OCI-LY3 (cell line): ENCODE measurements at regions not wholly inside any gene's neighbourhood (a gene's known extent, or its start where the extent isn't known, plus 50 kb on each side); places are given as distances from the start of the nearest gene placed in this dataset.

Experiments
- H2AFZ ChIP-seq: fragments of 200-600, 300-600 bp; shearing (Covaris generic); 2 replicates; pipeline ENCODE4 v1.6.0; 2014; ENCODE audit warnings: antibody characterized with exemption, low read depth, low read length
- H3K27ac ChIP-seq: fragments of 200-600, 300-600 bp; sonication (generic); 2 replicates; pipeline ENCODE4 v1.5.1; 2014; ENCODE audit warnings: mild to moderate bottlenecking, low read length, moderate library complexity, mixed read lengths
- H3K27me3 ChIP-seq: fragments of 200-600, 300-600 bp; sonication (generic); 2 replicates; pipeline ENCODE4 v1.6.1; 2014; ENCODE audit warnings: low read depth, low read length, mixed read lengths
- H3K36me3 ChIP-seq: fragments of 200-600, 300-600 bp; sonication (generic); replicated peaks from 2 replicates; pipeline ENCODE3; 2014; ENCODE audit warnings: low read depth, low read length, mixed read lengths
- H3K4me1 ChIP-seq: fragments of 300-600, 200-600 bp; sonication (generic); 2 replicates; pipeline ENCODE4 v1.6.1; 2014; ENCODE audit warnings: low read length, mixed read lengths
- H3K4me2 ChIP-seq: fragments of 200-600, 300-600 bp; sonication (generic); 2 replicates; pipeline ENCODE4 v1.6.1; 2014; ENCODE audit warnings: low read length, mixed read lengths
- H3K4me3 ChIP-seq: fragments of 300-600, 200-600 bp; sonication (generic); 2 replicates; pipeline ENCODE4 v1.5.1; 2014; ENCODE audit warnings: antibody characterized with exemption, mild to moderate bottlenecking, low read length, moderate library complexity
- H3K79me2 ChIP-seq: fragments of 300-600, 200-600 bp; shearing (Covaris generic); 2 replicates; pipeline ENCODE4 v1.6.1; 2014; ENCODE audit warnings: mild to moderate bottlenecking, low read length, mixed read lengths
- H3K9ac ChIP-seq: fragments of 300-600, 200-600 bp; shearing (Covaris generic); 2 replicates; pipeline ENCODE4 v1.6.0; 2014; ENCODE audit warnings: mild to moderate bottlenecking, low read length, moderate library complexity
- H3K9me3 ChIP-seq: fragments of 200-600, 300-600 bp; shearing (Covaris generic); 2 replicates; pipeline ENCODE4 v1.6.1; 2014; ENCODE audit warnings: low read length, mixed read lengths; ENCODE audit not compliant: insufficient read depth
- H4K20me1 ChIP-seq: fragments of 200-600, 300-600 bp; sonication (generic); 2 replicates; pipeline ENCODE4 v1.6.1; 2016; ENCODE audit warnings: low read length, mixed read lengths; ENCODE audit not compliant: insufficient read depth
- EZH2phosphoT487 ChIP-seq: fragments of 200-600 bp; shearing (Covaris generic); IDR thresholded peaks from 2 replicates; pipeline ENCODE4 v1.6.1; 2018; ENCODE audit warnings: antibody characterized with exemption, mixed run types, low read depth
- TF ChIP-seq, protein P1 (sequence below): fragments of 200-600, 300-600 bp; sonication (generic); IDR thresholded peaks from 2 replicates; pipeline ENCODE4 v1.5.1; 2014; ENCODE audit warnings: antibody characterized with exemption, low read length, low read depth

DNA sequence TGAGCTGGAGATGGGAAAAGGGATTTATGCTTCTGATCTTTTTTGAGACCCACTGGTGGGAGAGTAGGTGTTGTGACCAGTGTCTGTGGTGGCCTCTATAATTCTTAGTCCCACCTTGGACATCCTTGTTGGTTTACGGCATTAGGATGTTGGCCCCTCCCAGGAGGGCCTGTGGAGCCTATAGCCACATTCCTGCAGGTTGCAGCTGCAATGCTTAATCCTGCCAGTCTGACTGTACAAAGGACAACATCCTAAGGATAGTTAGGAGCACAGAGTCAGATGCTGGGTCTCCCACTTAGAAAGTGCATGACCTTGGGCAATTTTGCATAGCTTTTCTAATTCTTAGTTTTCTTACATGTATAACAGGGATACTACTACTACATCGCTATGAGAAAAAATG, 150.9 kb upstream of the SLC38A2 start:
- peaks cover 8% of the 10 kb centered on the region; the same call in 1 of the 2 replicates for H3K79me2 ChIP-seq
- H4K20me1 ChIP-seq, result no peaks in the 10 kb centered on the region
- H3K27me3 ChIP-seq, result no peaks in the 10 kb centered on the region
- no peak overlapping the region for H2AFZ ChIP-seq
- H3K9me3 ChIP-seq, result no peaks in the 10 kb centered on the region
- no peak overlapping the region for H3K9ac ChIP-seq
- H3K4me1 ChIP-seq, result peaks cover 12% of the 10 kb centered on the region
- H3K4me3 ChIP-seq, result no peak overlapping the region
- H3K4me2 ChIP-seq, result no peak overlapping the region
- H3K27ac ChIP-seq, result no peak overlapping the region
- TF ChIP-seq, protein P1, sequence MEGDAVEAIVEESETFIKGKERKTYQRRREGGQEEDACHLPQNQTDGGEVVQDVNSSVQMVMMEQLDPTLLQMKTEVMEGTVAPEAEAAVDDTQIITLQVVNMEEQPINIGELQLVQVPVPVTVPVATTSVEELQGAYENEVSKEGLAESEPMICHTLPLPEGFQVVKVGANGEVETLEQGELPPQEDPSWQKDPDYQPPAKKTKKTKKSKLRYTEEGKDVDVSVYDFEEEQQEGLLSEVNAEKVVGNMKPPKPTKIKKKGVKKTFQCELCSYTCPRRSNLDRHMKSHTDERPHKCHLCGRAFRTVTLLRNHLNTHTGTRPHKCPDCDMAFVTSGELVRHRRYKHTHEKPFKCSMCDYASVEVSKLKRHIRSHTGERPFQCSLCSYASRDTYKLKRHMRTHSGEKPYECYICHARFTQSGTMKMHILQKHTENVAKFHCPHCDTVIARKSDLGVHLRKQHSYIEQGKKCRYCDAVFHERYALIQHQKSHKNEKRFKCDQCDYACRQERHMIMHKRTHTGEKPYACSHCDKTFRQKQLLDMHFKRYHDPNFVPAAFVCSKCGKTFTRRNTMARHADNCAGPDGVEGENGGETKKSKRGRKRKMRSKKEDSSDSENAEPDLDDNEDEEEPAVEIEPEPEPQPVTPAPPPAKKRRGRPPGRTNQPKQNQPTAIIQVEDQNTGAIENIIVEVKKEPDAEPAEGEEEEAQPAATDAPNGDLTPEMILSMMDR, result no peak
- no peak for TF ChIP-seq EZH2phosphoT487
- H3K36me3 ChIP-seq, result peaks cover 5% of the 10 kb centered on the region

DNA sequence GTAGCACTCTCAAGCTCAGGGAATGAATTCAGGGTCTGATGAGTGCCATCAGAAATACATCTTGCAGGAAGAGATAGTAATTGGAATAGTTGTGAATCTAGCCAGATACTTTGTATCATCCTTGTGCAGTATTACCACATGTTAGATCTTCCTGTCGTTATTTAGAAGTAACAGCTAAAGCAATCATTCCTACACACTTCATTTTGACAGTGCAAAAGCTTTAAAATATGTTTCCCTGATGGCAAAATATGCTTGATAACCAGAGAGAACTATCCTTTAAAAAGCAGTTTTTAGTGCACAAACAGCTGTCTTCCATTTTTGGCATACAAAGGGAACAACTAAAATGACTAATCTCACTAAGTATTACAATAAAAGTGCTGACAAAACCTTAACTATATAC, 149.5 kb upstream of the SLC38A2 start:
- Histone ChIP-seq H4K20me1 (no peaks in the 10 kb centered on the region), H3K79me2 (peaks cover 11% of the 10 kb centered on the region; the same call in 1 of the 2 replicates), H3K4me3 (no peak overlapping the region), H3K9ac (no peak overlapping the region), H2AFZ (no peak overlapping the region), H3K4me2 (no peak overlapping the region), H3K27me3 (no peaks in the 10 kb centered on the region), H3K27ac (no peak overlapping the region), H3K9me3 (no peaks in the 10 kb centered on the region), H3K4me1 (peaks cover 26% of the 10 kb centered on the region), H3K36me3 (peaks cover 5% of the 10 kb centered on the region)
- TF ChIP-seq EZH2phosphoT487, result no peak
- TF ChIP-seq, protein P1, result no peak

DNA sequence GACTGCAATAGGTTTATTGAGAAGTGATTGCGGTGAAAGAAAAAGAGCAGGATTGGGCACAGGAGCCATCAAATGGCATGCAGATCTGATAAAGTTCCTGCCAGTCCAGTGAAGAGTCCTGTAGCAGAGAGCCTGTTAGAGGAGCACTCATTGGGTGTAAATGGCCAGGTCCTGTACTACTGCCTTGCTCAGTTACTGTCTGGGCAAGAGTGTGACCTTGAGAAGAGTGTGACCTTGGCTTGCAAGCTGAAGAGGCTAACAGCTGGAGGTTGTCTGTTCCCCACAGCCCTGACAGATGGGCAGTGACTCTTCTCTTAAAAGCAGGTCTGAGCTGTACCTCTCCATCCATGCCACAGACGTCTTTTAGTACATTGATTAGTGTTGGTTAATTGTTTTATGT, 148.6 kb upstream of the SLC38A2 start:
- Histone ChIP-seq H3K79me2 (peaks cover 13% of the 10 kb centered on the region), H3K36me3 (no peaks in the 10 kb centered on the region), H4K20me1 (no peaks in the 10 kb centered on the region), H3K27ac (no peak overlapping the region), H3K27me3 (no peaks in the 10 kb centered on the region), H3K4me2 (no peak overlapping the region), H3K9ac (no peak overlapping the region), H2AFZ (no peak overlapping the region), H3K9me3 (no peaks in the 10 kb centered on the region), H3K4me1 (peaks cover 32% of the 10 kb centered on the region), H3K4me3 (no peak overlapping the region)
- TF ChIP-seq, protein P1, result no peak
- no peak for TF ChIP-seq EZH2phosphoT487

DNA sequence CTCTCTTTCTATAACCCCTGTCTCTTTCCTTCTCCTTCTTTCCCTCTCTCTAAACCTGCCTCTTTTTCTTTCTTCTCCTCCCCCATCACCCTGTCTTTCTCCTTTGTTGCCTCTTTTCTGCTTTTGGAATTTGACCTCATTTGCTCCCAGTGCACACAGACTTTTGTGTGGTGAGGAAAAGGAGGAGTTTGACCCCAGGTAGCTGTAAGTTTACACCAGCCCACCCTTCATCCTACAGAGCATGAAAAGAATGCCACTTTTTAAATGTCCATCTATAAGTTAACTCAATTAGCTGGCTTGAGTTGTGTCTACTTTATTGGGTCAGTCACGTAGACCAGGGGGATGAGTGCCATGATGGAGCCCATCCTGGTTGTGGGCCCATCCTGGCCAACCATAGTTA, 146.8 kb upstream of the SLC38A2 start:
- H3K4me3 ChIP-seq, result no peak overlapping the region
- H3K27ac ChIP-seq, result no peak overlapping the region
- H4K20me1 ChIP-seq, result no peaks in the 10 kb centered on the region
- H3K27me3 ChIP-seq, result no peaks in the 10 kb centered on the region
- no peak overlapping the region for H3K9ac ChIP-seq
- no peaks in the 10 kb centered on the region for H3K36me3 ChIP-seq
- H3K4me2 ChIP-seq, result no peak overlapping the region
- peaks cover 32% of the 10 kb centered on the region for H3K4me1 ChIP-seq
- H3K9me3 ChIP-seq, result no peaks in the 10 kb centered on the region
- TF ChIP-seq, protein P1, result no peak
- TF ChIP-seq EZH2phosphoT487, result no peak
- peaks cover 22% of the 10 kb centered on the region for H3K79me2 ChIP-seq
- no peak overlapping the region for H2AFZ ChIP-seq
